Aorta (tissue), 5 donors: ENCODE measurements at regions not wholly inside any gene's neighbourhood (a gene's known extent, or its start where the extent isn't known, plus 50 kb on each side); places are given as distances from the start of the nearest gene placed in this dataset.

Experiments
- ATAC-seq: fragments of 200-7000 bp; cut with Tn5 transposase; one replicate; pipeline ENCODE4 v1.9.1; 2022; ENCODE audit warnings: moderate library complexity; ENCODE audit not compliant: low FRiP score
- DNase-seq, 2 donors: peaks; one replicate each; pipeline ENCODE4 v3.0.0-alpha.2; 2020
- H3K27ac ChIP-seq, 2 donors: one replicate each; pipeline ENCODE4 v1.5.1; 2013; ENCODE audit warnings: low read length in 2 of 2, mild to moderate bottlenecking in 2 of 2, moderate library complexity in 2 of 2, control low read depth in 1 of 2, inconsistent platforms in 1 of 2, low read depth in 1 of 2
- H3K27me3 ChIP-seq, 2 donors: one replicate each; pipeline ENCODE4 v1.6.1; 2013; ENCODE audit warnings: control low read depth in 1 of 2, low read length in 1 of 2, mild to moderate bottlenecking in 1 of 2, moderate library complexity in 1 of 2; ENCODE audit not compliant: insufficient read depth in 2 of 2, control insufficient read depth in 1 of 2
- H3K36me3 ChIP-seq, 2 donors: one replicate each; pipeline ENCODE4 v1.6.1; 2013; ENCODE audit warnings: control low read depth in 1 of 2, low read length in 1 of 2, mild to moderate bottlenecking in 1 of 2; ENCODE audit not compliant: insufficient read depth in 2 of 2, control insufficient read depth in 1 of 2
- H3K4me1 ChIP-seq, 2 donors: one replicate each; pipeline ENCODE4 v1.6.1; 2013; ENCODE audit warnings: low read length in 2 of 2, control low read depth in 1 of 2, mild to moderate bottlenecking in 1 of 2, moderate library complexity in 1 of 2; ENCODE audit not compliant: insufficient read depth in 2 of 2, control insufficient read depth in 1 of 2
- H3K4me3 ChIP-seq, 2 donors: one replicate each; pipeline ENCODE4 v1.5.1; 2013; ENCODE audit warnings: low read length in 2 of 2, control low read depth in 1 of 2, mild to moderate bottlenecking in 1 of 2
- H3K9me3 ChIP-seq: one replicate; pipeline ENCODE4 v1.6.1; 2013; ENCODE audit warnings: mild to moderate bottlenecking, low read length; ENCODE audit not compliant: control insufficient read depth
- WGBS, 2 donors: extraction: QIAGEN DNeasy Blood & Tissue Kit; methylation state at CpG; one replicate each; pipeline ENCODE4 v1.1.7; 2013; 5-methylcytosine and 5-hydroxymethylcytosine counted together
- intact Hi-C, 2 donors: fragments of 100-400 bp; cut with DNase I; formaldehyde crosslinking; loops; one replicate each; pipeline versions ENCODE4 v1.14.2 to v1.15.0; 2022
- donor health status: healthy with polysubstance abuse.
- donor health status: Bipolar disorder and iron deficiency.
- donor health status: DM: no; HTN: no; CAD: no.
- donor health status: DM: no; HTN: no; CAD: no.
- donor health status: DM: yes; HTN: yes; CAD: no.

DNA sequence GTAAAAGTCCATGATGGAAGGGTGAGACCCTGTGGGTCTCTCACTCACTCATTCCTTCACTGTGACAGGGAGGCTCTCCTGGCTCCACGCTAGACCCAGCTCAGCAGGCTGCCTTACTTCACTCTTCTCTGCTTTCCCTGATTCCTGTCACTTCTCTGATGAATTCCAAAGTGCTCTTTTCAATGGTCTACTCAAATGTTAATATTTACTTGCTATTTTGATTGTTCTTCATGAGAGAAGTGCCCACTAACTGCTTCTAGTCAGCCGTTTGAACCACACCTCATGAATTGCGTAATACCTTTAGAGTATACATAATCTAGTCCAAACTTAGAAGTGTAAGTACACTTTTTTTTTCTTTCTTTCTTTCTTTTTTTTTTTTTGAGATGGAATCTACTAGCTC is 1350.2 kb upstream of the RAG2 start:
- 73 to 80% methylated on average over 3 of the region's 3 CpGs for WGBS, 2 donors
- intact Hi-C loops = no loop called here

DNA sequence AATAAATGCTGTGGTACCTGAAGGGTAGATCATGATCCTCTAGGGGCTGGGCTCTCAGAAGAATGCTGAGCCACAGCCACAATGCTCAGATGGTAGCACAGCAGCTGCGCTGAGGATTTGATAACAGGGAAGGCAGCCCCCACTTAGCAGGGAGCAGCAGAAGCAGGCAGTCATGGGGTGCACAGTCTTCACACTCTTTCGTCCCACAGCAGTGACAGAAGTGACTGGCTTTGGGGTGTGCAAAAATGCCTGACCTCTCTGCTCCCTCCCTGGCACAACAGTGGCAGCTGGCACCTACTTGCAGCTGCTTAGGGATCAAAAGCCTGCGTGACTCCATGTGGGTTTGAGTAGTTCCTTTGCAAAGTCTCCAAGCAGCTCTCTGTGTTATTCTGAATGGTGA is 1349.8 kb upstream of the RAG2 start:
- no peaks in the 10 kb centered on the region for H3K27me3 ChIP-seq
- H3K4me3 ChIP-seq = no peak overlapping the region
- H3K4me1 ChIP-seq = no peaks in the 10 kb centered on the region
- WGBS, 2 donors = 84% methylated on average over 3 of the region's 3 CpGs
- H3K36me3 ChIP-seq = no peaks in the 10 kb centered on the region
- ATAC-seq = peak; percentile 38
- no peak for DNase-seq
- H3K27ac ChIP-seq = no peak overlapping the region
- no peaks in the 10 kb centered on the region for H3K9me3 ChIP-seq
- intact Hi-C loops = no loop called here

More for the DNA sequence above, 1350.2 kb upstream of the RAG2 start:
- ATAC-seq = no peak
- Histone ChIP-seq H3K27me3 (no peaks in the 10 kb centered on the region), H3K4me3 (no peak overlapping the region), H3K4me1 (no peaks in the 10 kb centered on the region), H3K36me3 (no peaks in the 10 kb centered on the region), H3K27ac (no peak overlapping the region), H3K9me3 (no peaks in the 10 kb centered on the region)
- no peak for DNase-seq

DNA sequence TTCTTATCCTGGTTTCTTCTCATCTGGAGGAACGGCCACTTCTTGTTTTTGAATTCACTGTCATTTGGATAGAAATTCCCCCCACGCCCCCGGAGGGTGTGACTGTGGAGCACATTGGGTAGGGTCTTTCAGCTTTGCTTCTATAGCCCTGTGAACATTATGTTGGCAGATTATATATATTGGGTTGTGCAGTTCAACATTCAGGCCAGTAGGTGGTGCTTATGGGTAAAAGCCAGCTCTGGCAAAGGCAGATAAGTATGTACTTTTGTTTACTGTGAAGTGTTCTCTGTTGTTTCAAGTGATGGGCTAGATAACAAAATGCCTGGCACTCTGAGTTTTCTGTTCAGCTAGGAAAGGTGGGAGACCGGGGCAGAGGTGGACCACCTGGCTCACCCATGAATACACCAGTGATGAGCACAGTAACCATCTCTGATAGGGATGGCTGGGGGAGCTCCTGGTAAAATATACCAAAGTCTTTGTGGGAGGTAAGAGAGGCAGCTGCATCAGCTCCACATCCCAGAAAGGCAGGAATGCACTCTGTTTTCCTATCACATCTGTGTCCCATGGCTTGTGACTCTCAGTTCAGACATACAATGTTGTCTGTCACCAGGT is 1348.2 kb upstream of the RAG2 start:
- no peaks in the 10 kb centered on the region for H3K4me1 ChIP-seq
- DNase-seq (no peak), ATAC-seq (no peak)
- no peak overlapping the region for H3K27ac ChIP-seq
- H3K4me3 ChIP-seq = no peak overlapping the region
- WGBS, 2 donors = 50 to 76% methylated on average over 4 of the region's 4 CpGs
- no peaks in the 10 kb centered on the region for H3K9me3 ChIP-seq
- no peaks in the 10 kb centered on the region for H3K36me3 ChIP-seq
- intact Hi-C loops = no loop called here
- no peaks in the 10 kb centered on the region for H3K27me3 ChIP-seq

DNA sequence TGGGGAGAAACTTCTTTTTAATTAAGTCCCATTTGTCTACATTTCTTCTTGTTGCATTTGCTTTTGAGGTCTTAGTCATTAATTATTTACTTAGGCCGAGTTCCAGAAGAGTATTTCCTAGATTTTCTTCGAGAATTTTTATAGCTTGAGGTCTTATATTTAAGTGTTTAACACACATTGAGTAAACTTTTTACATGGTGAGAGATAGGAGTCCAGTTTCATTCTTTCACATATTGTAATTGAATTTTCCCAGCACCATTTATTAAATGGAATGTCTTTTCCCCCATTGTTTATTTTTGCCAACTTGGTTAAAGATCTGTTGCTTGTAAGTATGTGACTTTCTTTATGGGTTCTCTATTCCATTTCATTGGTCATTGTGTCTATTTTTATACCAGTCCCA is 1344.0 kb upstream of the RAG2 start:
- DNase-seq = no peak
- WGBS, 2 donors = 41 to 44% methylated on average over 2 of the region's 2 CpGs
- no peaks in the 10 kb centered on the region for H3K4me1 ChIP-seq
- H3K36me3 ChIP-seq = no peaks in the 10 kb centered on the region
- no peaks in the 10 kb centered on the region for H3K9me3 ChIP-seq
- no peak for ATAC-seq
- no peak overlapping the region for H3K4me3 ChIP-seq
- H3K27ac ChIP-seq = no peak overlapping the region
- intact Hi-C loops = no loop called here
- H3K27me3 ChIP-seq = no peaks in the 10 kb centered on the region

DNA sequence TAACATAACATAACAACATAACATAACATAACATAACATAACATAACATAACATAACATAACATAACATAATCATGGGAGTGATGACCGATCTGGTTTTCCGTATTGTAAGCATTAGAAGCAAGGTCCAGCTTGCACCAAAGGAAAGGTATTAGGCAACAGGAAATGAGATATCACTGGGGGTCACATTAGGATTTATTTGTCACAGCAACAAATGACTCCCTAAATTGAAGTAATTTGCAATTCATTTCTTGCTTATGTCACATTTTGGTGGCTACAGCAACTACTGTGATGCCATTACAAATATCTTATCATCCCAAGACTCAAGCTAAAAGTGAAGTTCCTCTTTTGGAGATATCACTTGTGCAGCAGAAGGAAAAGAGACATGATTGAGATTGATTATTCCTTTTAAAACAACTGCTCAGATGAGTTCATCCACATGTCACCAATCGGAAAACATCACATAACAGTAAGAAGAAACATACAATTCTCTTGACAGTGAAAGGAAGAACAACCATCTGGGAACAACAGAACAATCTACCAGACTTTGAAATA is 1331.1 kb upstream of the RAG2 start:
- Histone ChIP-seq H3K4me1 (no peaks in the 10 kb centered on the region), H3K27me3 (no peaks in the 10 kb centered on the region), H3K9me3 (peaks cover 2% of the 10 kb centered on the region), H3K4me3 (no peak overlapping the region), H3K27ac (no peak overlapping the region), H3K36me3 (no peaks in the 10 kb centered on the region)
- intact Hi-C loops = no loop called here
- no peak for ATAC-seq
- WGBS, 2 donors = 80 to 89% methylated on average over 3 of the region's 3 CpGs
- no peak for DNase-seq

DNA sequence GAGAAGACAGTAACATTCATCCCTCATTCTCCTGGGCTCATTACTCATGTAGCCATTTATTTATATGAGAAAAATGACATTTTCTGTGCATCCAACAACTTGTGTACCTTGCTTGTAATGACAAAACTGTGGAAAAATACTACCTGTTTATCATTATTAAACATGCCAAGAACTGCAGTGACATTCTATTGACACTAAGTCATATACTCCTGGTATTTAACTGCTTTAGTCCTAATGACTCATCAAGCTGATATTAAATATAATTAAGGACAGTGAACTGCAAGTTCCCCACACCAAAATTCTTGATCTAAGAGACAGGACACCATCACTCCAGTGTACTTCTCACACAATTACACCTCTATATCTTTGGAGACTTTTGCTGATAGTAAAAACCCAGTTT is 1328.7 kb upstream of the RAG2 start:
- no peak overlapping the region for H3K27ac ChIP-seq
- H3K36me3 ChIP-seq = no peaks in the 10 kb centered on the region
- H3K27me3 ChIP-seq = no peaks in the 10 kb centered on the region
- no peak overlapping the region for H3K4me3 ChIP-seq
- H3K4me1 ChIP-seq = no peaks in the 10 kb centered on the region
- DNase-seq = no peak
- no peaks in the 10 kb centered on the region for H3K9me3 ChIP-seq
- no peak for ATAC-seq
- intact Hi-C loops = no loop called here

DNA sequence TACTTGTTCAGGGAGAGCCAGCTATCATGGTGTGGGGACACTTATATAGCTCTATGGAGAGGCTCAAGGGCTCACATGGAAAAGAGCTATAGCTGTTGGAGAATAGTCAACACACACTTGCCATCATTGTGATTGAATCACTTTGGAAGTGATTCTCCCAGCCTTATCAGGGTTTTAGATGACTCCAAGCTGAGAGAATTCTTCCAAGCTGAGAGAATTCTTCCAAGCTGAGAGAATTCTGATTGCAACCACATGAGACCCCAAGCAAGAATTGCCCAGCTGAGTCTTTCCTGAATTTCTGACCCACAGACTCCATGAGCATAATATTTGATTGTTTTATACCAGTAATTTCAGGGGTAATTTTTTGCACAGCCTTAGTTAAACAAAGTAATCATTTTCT is 1318.3 kb upstream of the RAG2 start:
- H3K4me1 ChIP-seq = no peaks in the 10 kb centered on the region
- no peak for DNase-seq
- ATAC-seq = no peak
- H3K36me3 ChIP-seq = no peaks in the 10 kb centered on the region
- intact Hi-C loops = no loop called here
- no peaks in the 10 kb centered on the region for H3K9me3 ChIP-seq
- no peak overlapping the region for H3K4me3 ChIP-seq
- H3K27ac ChIP-seq = no peak overlapping the region
- no peaks in the 10 kb centered on the region for H3K27me3 ChIP-seq

DNA sequence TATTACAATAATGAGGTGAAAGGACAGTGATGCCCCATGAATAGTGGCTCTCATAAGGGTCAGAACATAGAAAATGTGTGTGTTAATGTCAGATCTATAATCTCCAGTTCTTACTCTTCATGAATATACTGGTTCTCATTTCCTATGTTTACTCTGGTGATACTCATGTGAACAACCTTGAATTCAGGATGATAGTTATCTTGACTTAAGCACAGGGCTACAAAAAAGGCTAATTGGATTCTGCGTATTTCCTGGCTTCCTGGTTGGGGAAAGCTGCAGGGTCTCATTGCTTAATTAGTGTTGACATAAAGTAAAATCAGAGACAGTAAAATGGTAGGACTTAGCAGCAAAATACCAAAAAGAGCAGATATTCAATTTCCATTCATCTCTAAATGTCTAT is 1316.8 kb upstream of the RAG2 start:
- Histone ChIP-seq H3K27me3 (no peaks in the 10 kb centered on the region), H3K4me3 (no peak overlapping the region), H3K4me1 (no peaks in the 10 kb centered on the region), H3K27ac (no peak overlapping the region), H3K36me3 (no peaks in the 10 kb centered on the region), H3K9me3 (no peaks in the 10 kb centered on the region)
- ATAC-seq (no peak), DNase-seq (no peak)
- intact Hi-C loops = no loop called here
- WGBS, 2 donors = 87 to 92% methylated on average over 1 of the region's 1 CpG

DNA sequence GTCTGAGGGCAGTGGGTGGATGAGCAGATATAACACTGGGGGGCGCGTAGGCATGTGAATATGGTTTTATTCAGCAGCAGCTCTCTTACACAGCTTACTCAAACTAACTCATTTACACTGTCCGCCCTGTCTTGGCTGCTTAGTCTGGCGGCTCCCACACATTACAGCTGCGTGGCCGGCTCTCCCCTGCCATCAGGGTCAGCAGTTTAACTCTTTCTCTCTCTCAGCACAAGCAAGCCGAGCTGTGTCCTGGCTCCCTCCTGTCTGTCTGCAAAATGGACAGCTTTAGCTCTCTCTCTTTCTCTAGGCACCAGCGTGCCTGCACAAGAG is 1310.1 kb upstream of the RAG2 start:
- 57 to 65% methylated on average over 8 of the region's 8 CpGs for WGBS, 2 donors
- peak; percentile 29 for ATAC-seq
- DNase-seq = no peak

More for the DNA sequence above, 1310.1 kb upstream of the RAG2 start:
- Histone ChIP-seq H3K4me1 (no peaks in the 10 kb centered on the region), H3K27me3 (no peaks in the 10 kb centered on the region), H3K27ac (no peak overlapping the region), H3K4me3 (no peak overlapping the region), H3K36me3 (no peaks in the 10 kb centered on the region), H3K9me3 (no peaks in the 10 kb centered on the region)
- intact Hi-C loops = no loop called here
